GM12878 (cell line): ENCODE measurements at regions not wholly inside any gene's neighbourhood (a gene's known extent, or its start where the extent isn't known, plus 50 kb on each side); places are given as distances from the start of the nearest gene placed in this dataset.

Source experiments
- ATAC-seq: fragments of 200-7000 bp; cut with Tn5 transposase; 3 replicates; pipeline ENCODE4 v1.9.1; 2020; ENCODE audit warnings: mild to moderate bottlenecking, moderate library complexity
- BruUV-seq: library from RNA; stranded (reverse); fragments of 400-500 nt; replicated peaks from 2 replicates; lab custom pipeline; 2021; lab: Mats Ljungman, UMichigan
- CTCF ChIA-PET: fragments of 300-600 bp; sonication (Branson Sonifier 250); formaldehyde crosslinking; extraction: SDS; loops from one replicate; lab custom pipeline; 2021; ENCODE audit warnings: inconsistent platforms; lab: Yijun Ruan, JAX
- POLR2A ChIA-PET: fragments of 350-600 bp; formaldehyde crosslinking; extraction: SDS; loops from one replicate; lab custom pipeline; 2021; ENCODE audit warnings: inconsistent platforms; lab: Charles Lee
- RAD21 ChIA-PET: fragments of 300-600 bp; sonication (Branson Sonifier 250); formaldehyde crosslinking; loops from one replicate; lab custom pipeline; 2023; ENCODE audit warnings: antibody characterized with exemption; ENCODE audit not compliant: unreplicated experiment; lab: Charles Lee
- SMC1A ChIA-PET: fragments of 300-600 bp; sonication (Branson Sonifier 250); formaldehyde crosslinking; loops from one replicate; lab custom pipeline; 2023; ENCODE audit not compliant: unreplicated experiment, uncharacterized antibody; lab: Charles Lee
- DNase-seq: peaks from one replicate; pipeline ENCODE4 v3.0.0-alpha.2; 2011; ENCODE audit warnings: low read depth, low spot score
- FAIRE-seq: peaks from 3 replicates; lab custom pipeline; 2011; peaks lifted over from hg19 to GRCh38; lab: Jason Lieb, UNC
- H2AFZ ChIP-seq: 2 replicates; pipeline ENCODE4 v1.6.0; 2011; ENCODE audit warnings: low read depth, low read length, control low read depth; ENCODE audit not compliant: control insufficient read depth
- H3K27ac ChIP-seq: 2 replicates; pipeline ENCODE4 v1.5.1; 2011; ENCODE audit warnings: control low read depth; ENCODE audit not compliant: control insufficient read depth, insufficient read depth
- H3K27me3 ChIP-seq, 2 experiments: replicated peaks in 1 of 2; 2 replicates each; pipeline versions ENCODE4 v1.6.0 to v1.6.1; 2011; ENCODE audit warnings: low read length in 1 of 2; ENCODE audit not compliant: control insufficient read depth in 2 of 2, insufficient read depth in 2 of 2
- H3K36me3 ChIP-seq, 2 experiments: 2 replicates each; pipeline ENCODE4 v1.5.1; 2011; ENCODE audit warnings: low read length in 1 of 2; ENCODE audit not compliant: control insufficient read depth in 2 of 2, insufficient read depth in 2 of 2
- H3K4me1 ChIP-seq: 2 replicates; pipeline ENCODE4 v1.6.1; 2011; ENCODE audit warnings: mild to moderate bottlenecking, low read length, moderate library complexity, mixed read lengths; ENCODE audit not compliant: control insufficient read depth, insufficient read depth
- H3K4me2 ChIP-seq: 2 replicates; pipeline ENCODE4 v1.6.0; 2011; ENCODE audit warnings: control low read depth; ENCODE audit not compliant: control insufficient read depth, insufficient read depth
- H3K4me3 ChIP-seq: fragments of 200-600 bp; sonication (generic); 2 replicates; pipeline ENCODE4 v1.5.1; 2016
- H3K79me2 ChIP-seq: 2 replicates; pipeline ENCODE4 v1.6.0; 2011; ENCODE audit warnings: low read length; ENCODE audit not compliant: control insufficient read depth, insufficient read depth
- H3K9ac ChIP-seq: 2 replicates; pipeline ENCODE4 v1.8.0; 2011; ENCODE audit warnings: low read length, control low read depth, mixed read lengths; ENCODE audit not compliant: control insufficient read depth, insufficient read depth
- H3K9me3 ChIP-seq: replicated peaks from 3 replicates; pipeline ENCODE4 v1.5.1; 2011; ENCODE audit warnings: mild to moderate bottlenecking, low read length; ENCODE audit not compliant: control insufficient read depth, insufficient read depth
- H4K20me1 ChIP-seq: 2 replicates; pipeline ENCODE4 v1.6.0; 2011; ENCODE audit not compliant: control insufficient read depth, insufficient read depth
- BACH1 ChIP-seq: fragments of 450-650 bp; IDR thresholded peaks from 2 replicates; pipeline ENCODE4 v1.6.1; 2017; ENCODE audit warnings: mild to moderate bottlenecking, borderline replicate concordance
- BMI1 ChIP-seq: fragments of 450-650 bp; IDR thresholded peaks from 2 replicates; pipeline ENCODE4 v1.6.1; 2016; ENCODE audit warnings: mild to moderate bottlenecking, moderate library complexity, borderline replicate concordance
- CBFB ChIP-seq: IDR thresholded peaks from 2 replicates; pipeline ENCODE4 v1.6.1; 2016; ENCODE audit warnings: antibody characterized with exemption, low read depth
- E2F8 ChIP-seq: fragments of 450-650 bp; IDR thresholded peaks from 2 replicates; pipeline ENCODE4 v1.6.1; 2018; ENCODE audit warnings: mild to moderate bottlenecking, low read depth, moderate library complexity; ENCODE audit not compliant: partially characterized antibody
- IKZF1 ChIP-seq: fragments of 450-650 bp; conservative IDR thresholded peaks from 2 replicates; pipeline ENCODE4 v1.6.1; 2017; ENCODE audit warnings: antibody characterized with exemption, mild to moderate bottlenecking
- KAT2A ChIP-seq: conservative IDR thresholded peaks from 2 replicates; pipeline ENCODE4 v1.6.1; 2011; ENCODE audit warnings: low read depth, low read length; ENCODE audit not compliant: control insufficient read depth
- NFYA ChIP-seq: IDR thresholded peaks from 2 replicates; pipeline ENCODE4 v1.6.1; 2011; ENCODE audit warnings: low read depth, mild to moderate bottlenecking, low read length, improper control_type of control experiment, borderline replicate concordance
- PAX8 ChIP-seq: fragments of 450-650 bp; IDR thresholded peaks from 2 replicates; pipeline ENCODE4 v1.6.1; 2017; ENCODE audit warnings: mild to moderate bottlenecking, moderate library complexity
- RAD21 ChIP-seq: IDR thresholded peaks from 2 replicates; pipeline ENCODE4 v1.6.1; 2011; ENCODE audit warnings: mild to moderate bottlenecking, low read depth, low read length, moderate library complexity; ENCODE audit not compliant: insufficient read depth
- ZNF592 ChIP-seq: fragments of 450-650 bp; IDR thresholded peaks from 2 replicates; pipeline ENCODE4 v1.6.1; 2017; ENCODE audit warnings: mild to moderate bottlenecking, moderate library complexity
- WGBS: methylation state at CpG from one replicate; pipeline ENCODE4 v1.1.6; 2016; ENCODE audit warnings: low lambda C conversion rate; ENCODE audit not compliant: insufficient replicate concordance, insufficient coverage; ENCODE audit errors: missing lambda C conversion rate; 5-methylcytosine and 5-hydroxymethylcytosine counted together
- in situ Hi-C: fragments of 300-500 bp; cut with MboI; formaldehyde crosslinking; loops from 9 replicates; pipeline ENCODE4 v1.14.3; 2018; ENCODE audit warnings: mixed read lengths
- intact Hi-C: fragments of 100-400 bp; cut with micrococcal nuclease; formaldehyde crosslinking; loops from one replicate; pipeline ENCODE4 v1.14.2; 2022; ENCODE audit not compliant: unreplicated experiment
- TF ChIP-seq, protein P1 (sequence below): IDR thresholded peaks from 2 replicates; pipeline ENCODE4 v1.6.1; 2011; ENCODE audit warnings: borderline replicate concordance, low read depth, mild to moderate bottlenecking, moderate library complexity, mixed read lengths, low read length; ENCODE audit not compliant: insufficient read depth; ENCODE audit errors: extremely low read length
- TF ChIP-seq, protein P2 (sequence below), 3 experiments: IDR thresholded peaks in 2 of 3; conservative IDR thresholded peaks in 1 of 3; 2 replicates each; pipeline ENCODE4 v1.5.1; 2011; ENCODE audit warnings: low read depth in 3 of 3, low read length in 3 of 3, mild to moderate bottlenecking in 3 of 3, control low read depth in 2 of 3, moderate library complexity in 2 of 3, inconsistent platforms in 1 of 3, mixed read lengths in 1 of 3; ENCODE audit not compliant: control insufficient read depth in 2 of 3, insufficient read depth in 1 of 3; ENCODE audit errors: extremely low read depth in 1 of 3

DNA sequence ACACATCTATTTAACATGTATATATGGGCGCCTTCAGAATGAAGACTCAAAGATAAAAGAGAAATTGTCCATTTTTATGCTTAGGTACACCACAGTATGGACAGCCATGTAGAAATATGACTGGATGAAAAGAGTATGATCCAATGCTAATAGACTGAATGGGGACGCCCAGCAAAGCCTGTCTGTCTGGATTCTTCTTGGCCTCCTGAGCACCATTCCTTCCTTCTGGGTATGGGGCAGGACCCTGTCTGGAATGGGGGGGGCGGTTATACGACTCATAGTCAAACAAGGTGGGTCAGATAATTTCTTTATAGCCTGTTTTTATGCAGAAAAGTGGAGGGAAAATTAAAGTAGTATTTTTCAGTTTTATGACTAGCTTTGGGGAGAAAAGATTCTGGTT lies 81.2 kb upstream of the ABCD3 start (continued):
- TF ChIP-seq PAX8 (no peak), BMI1 (no peak), E2F8 (no peak), CBFB (no peak), IKZF1 (no peak)

DNA sequence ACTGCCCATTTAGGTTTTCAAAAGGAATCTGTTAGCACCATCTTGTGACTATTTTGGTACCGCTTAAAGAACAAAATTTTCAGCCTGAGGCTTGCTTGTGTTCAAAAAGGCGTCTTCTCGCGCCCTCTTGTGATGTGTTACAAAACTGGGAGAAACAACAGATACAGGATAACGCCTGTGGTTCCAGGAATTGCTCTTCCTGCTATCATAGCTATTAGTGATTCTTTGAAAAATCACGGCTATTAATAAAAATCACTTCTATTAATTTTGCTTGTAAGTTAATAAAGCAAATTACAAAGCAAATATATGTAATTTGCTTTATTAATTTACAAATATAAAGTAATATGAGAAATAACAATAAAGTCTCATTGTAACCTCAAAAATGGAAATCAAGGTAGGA lies 82.2 kb upstream of the ABCD3 start:
- FAIRE-seq (peak; percentile 23), ATAC-seq (peak; percentile 69), DNase-seq (no peak)
- no peak overlapping the region for H2AFZ ChIP-seq
- in situ Hi-C loops = loop anchor here (5.0 kb wide), 1 partner anchor 274 kb away; no protein-coding TSS in a partner anchor
- ChIA-PET SMC1A (interaction anchor here (0.7 to 5.6 kb wide), 15 partner anchors 50 to 313 kb away, joined by 3 to 79 read pairs (median 4); no protein-coding TSS in a partner anchor), CTCF (interaction anchor here (0.6 to 9.2 kb wide), 22 partner anchors 9 to 367 kb away, joined by 3 to 173 read pairs (median 5); no protein-coding TSS in a partner anchor), POLR2A (interaction anchor here (1.2 kb wide), 1 partner anchor 309 kb away, joined by 4 read pairs; no protein-coding TSS in a partner anchor), RAD21 (interaction anchor here (0.7 to 5.4 kb wide), 15 partner anchors 38 to 707 kb away, joined by 3 to 79 read pairs (median 4); no protein-coding TSS in a partner anchor)
- H3K27me3 ChIP-seq = no peaks in the 10 kb centered on the region
- H3K4me1 ChIP-seq = peaks cover 23% of the 10 kb centered on the region
- no TSS peak for BruUV-seq
- no peaks in the 10 kb centered on the region for H3K36me3 ChIP-seq
- no peaks in the 10 kb centered on the region for H3K79me2 ChIP-seq
- H3K4me3 ChIP-seq = no peak overlapping the region
- H3K4me2 ChIP-seq = no peak overlapping the region
- intact Hi-C loops = loop anchor here (1.0 to 10.0 kb wide), 4 partner anchors 126 to 469 kb away; no protein-coding TSS in a partner anchor
- no peak overlapping the region; the same call in 1 of the 2 replicates for H3K27ac ChIP-seq
- H3K9ac ChIP-seq = no peak overlapping the region
- no peaks in the 10 kb centered on the region for H4K20me1 ChIP-seq
- WGBS = 2% methylated on average over 6 of the region's 6 CpGs
- no peaks in the 10 kb centered on the region for H3K9me3 ChIP-seq
- TF ChIP-seq NFYA = no peak
- TF ChIP-seq, protein P1, sequence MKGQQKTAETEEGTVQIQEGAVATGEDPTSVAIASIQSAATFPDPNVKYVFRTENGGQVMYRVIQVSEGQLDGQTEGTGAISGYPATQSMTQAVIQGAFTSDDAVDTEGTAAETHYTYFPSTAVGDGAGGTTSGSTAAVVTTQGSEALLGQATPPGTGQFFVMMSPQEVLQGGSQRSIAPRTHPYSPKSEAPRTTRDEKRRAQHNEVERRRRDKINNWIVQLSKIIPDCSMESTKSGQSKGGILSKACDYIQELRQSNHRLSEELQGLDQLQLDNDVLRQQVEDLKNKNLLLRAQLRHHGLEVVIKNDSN = no peak
- TF ChIP-seq, protein P2, sequence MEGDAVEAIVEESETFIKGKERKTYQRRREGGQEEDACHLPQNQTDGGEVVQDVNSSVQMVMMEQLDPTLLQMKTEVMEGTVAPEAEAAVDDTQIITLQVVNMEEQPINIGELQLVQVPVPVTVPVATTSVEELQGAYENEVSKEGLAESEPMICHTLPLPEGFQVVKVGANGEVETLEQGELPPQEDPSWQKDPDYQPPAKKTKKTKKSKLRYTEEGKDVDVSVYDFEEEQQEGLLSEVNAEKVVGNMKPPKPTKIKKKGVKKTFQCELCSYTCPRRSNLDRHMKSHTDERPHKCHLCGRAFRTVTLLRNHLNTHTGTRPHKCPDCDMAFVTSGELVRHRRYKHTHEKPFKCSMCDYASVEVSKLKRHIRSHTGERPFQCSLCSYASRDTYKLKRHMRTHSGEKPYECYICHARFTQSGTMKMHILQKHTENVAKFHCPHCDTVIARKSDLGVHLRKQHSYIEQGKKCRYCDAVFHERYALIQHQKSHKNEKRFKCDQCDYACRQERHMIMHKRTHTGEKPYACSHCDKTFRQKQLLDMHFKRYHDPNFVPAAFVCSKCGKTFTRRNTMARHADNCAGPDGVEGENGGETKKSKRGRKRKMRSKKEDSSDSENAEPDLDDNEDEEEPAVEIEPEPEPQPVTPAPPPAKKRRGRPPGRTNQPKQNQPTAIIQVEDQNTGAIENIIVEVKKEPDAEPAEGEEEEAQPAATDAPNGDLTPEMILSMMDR (IDR thresholded peaks at IDR 0.05 in 2 of 3, conservative IDR thresholded peaks at IDR 0.05 in 1 of 3; ENCODE audit: control insufficient read depth in 2 of 3, extremely low read depth in 1 of 3, insufficient read depth in 1 of 3, low read depth in 3 of 3, low read length in 3 of 3) = peak; percentile 61 to 82 (median 81)
- no peak for TF ChIP-seq BACH1
- no peak for TF ChIP-seq KAT2A
- peak; percentile 93 for TF ChIP-seq RAD21
- TF ChIP-seq ZNF592 = 0 out of 2 replicates have a peak, but pooled peaks have one; percentile 9
